Endothelial cell of umbilical vein (primary cell): ENCODE measurements at regions not wholly inside any gene's neighbourhood (a gene's known extent, or its start where the extent isn't known, plus 50 kb on each side); places are given as distances from the start of the nearest gene placed in this dataset.

ENCODE experiments used
- BruUV-seq: library from RNA; stranded (reverse); fragments of 400-500 nt; replicated peaks from 2 replicates; lab custom pipeline; 2021; lab: Mats Ljungman, UMichigan
- CTCF ChIA-PET: fragments of 300-600, 350-600 bp; sonication (Branson Sonifier 250); formaldehyde crosslinking; loops from one replicate; lab custom pipeline; 2021; ENCODE audit warnings: antibody characterized with exemption, inconsistent platforms; lab: Charles Lee
- POLR2A ChIA-PET: fragments of 300-600, 350-600 bp; sonication (Branson Sonifier 250); formaldehyde crosslinking; loops from one replicate; lab custom pipeline; 2021; ENCODE audit warnings: antibody characterized with exemption, inconsistent platforms; lab: Charles Lee
- DNase-seq: peaks from one replicate; pipeline ENCODE4 v3.0.0-alpha.2; 2011; ENCODE audit warnings: low read depth, low spot score
- FAIRE-seq: peaks from 2 replicates; lab custom pipeline; 2011; peaks lifted over from hg19 to GRCh38; lab: Jason Lieb, UNC
- H2AFZ ChIP-seq: 2 replicates; pipeline ENCODE4 v1.6.0; 2012; ENCODE audit warnings: low read depth, low read length, control low read depth, inconsistent platforms
- H3K27ac ChIP-seq: 2 replicates; pipeline ENCODE4 v1.5.1; 2011; ENCODE audit warnings: low read depth, mild to moderate bottlenecking, control low read depth, low read length, moderate library complexity; ENCODE audit not compliant: insufficient read depth
- H3K27me3 ChIP-seq, 2 experiments: 2 replicates each; pipeline versions ENCODE4 v1.6.0 to v1.6.1; 2011; ENCODE audit warnings: low read length in 2 of 2, mixed read lengths in 1 of 2; ENCODE audit not compliant: control insufficient read depth in 2 of 2, insufficient read depth in 2 of 2
- H3K36me3 ChIP-seq, 2 experiments: 2 replicates in 1 of 2; 3 replicates in 1 of 2; pipeline ENCODE4 v1.5.1; 2011; ENCODE audit warnings: low read length in 2 of 2, mild to moderate bottlenecking in 1 of 2, moderate library complexity in 1 of 2; ENCODE audit not compliant: control insufficient read depth in 2 of 2, insufficient read depth in 2 of 2; ENCODE audit errors: extremely low read depth in 1 of 2
- H3K4me1 ChIP-seq: 3 replicates; pipeline ENCODE4 v1.5.1; 2011; ENCODE audit warnings: mild to moderate bottlenecking, low read length; ENCODE audit not compliant: control insufficient read depth, insufficient read depth; ENCODE audit errors: extremely low read depth
- H3K4me2 ChIP-seq: 2 replicates; pipeline ENCODE4 v1.6.1; 2011; ENCODE audit warnings: low read length, control low read depth, mixed read lengths; ENCODE audit not compliant: insufficient read depth
- H3K4me3 ChIP-seq, 3 experiments: fragments of 200-600 bp in 1 of 3; sonication (generic), shearing (Covaris generic) in 1 of 3; replicated peaks in 1 of 3; 2 replicates each; pipeline ENCODE4 v1.5.1; 2011 to 2016; ENCODE audit warnings: control low read depth in 3 of 3, low read length in 3 of 3, mild to moderate bottlenecking in 2 of 3, inconsistent platforms in 1 of 3, low read depth in 1 of 3, moderate library complexity in 1 of 3; ENCODE audit not compliant: insufficient read depth in 1 of 3
- H3K79me2 ChIP-seq: 2 replicates; pipeline ENCODE4 v1.6.0; 2012; ENCODE audit warnings: low read length, inconsistent platforms; ENCODE audit not compliant: control insufficient read depth, insufficient read depth
- H3K9ac ChIP-seq: replicated peaks from 2 replicates; pipeline ENCODE3; 2011; ENCODE audit warnings: low read length, control low read depth; ENCODE audit not compliant: insufficient read depth; ENCODE audit errors: extremely low read depth
- H3K9me1 ChIP-seq: replicated peaks from 3 replicates; pipeline ENCODE4 v1.6.0; 2011; ENCODE audit warnings: mild to moderate bottlenecking, low read length; ENCODE audit not compliant: control insufficient read depth, insufficient read depth; ENCODE audit errors: extremely low read depth
- H3K9me3 ChIP-seq: replicated peaks from 2 replicates; pipeline ENCODE4 v1.5.1; 2012; ENCODE audit warnings: low read length, inconsistent platforms; ENCODE audit not compliant: control insufficient read depth, insufficient read depth
- H4K20me1 ChIP-seq: replicated peaks from 2 replicates; pipeline ENCODE3; 2011; ENCODE audit warnings: mild to moderate bottlenecking, low read length; ENCODE audit not compliant: control insufficient read depth, insufficient read depth; ENCODE audit errors: extremely low read depth
- CTCF ChIP-seq, 2 donors: IDR thresholded peaks; 1 replicate in 1 of 2; 2 replicates in 1 of 2; pipeline ENCODE4 v1.5.1; 2011; ENCODE audit warnings: low read length in 2 of 2, mild to moderate bottlenecking in 2 of 2, moderate library complexity in 2 of 2, control low read depth in 1 of 2, inconsistent platforms in 1 of 2, low read depth in 1 of 2; ENCODE audit not compliant: insufficient read depth in 1 of 2; ENCODE audit errors: extremely low read depth in 1 of 2
- EZH2 ChIP-seq: IDR thresholded peaks from 2 replicates; pipeline ENCODE4 v1.6.1; 2012; ENCODE audit warnings: borderline replicate concordance, low read depth, mild to moderate bottlenecking, moderate library complexity, low read length, inconsistent platforms; ENCODE audit not compliant: severe bottlenecking
- GATA2 ChIP-seq: IDR thresholded peaks from 2 replicates; pipeline ENCODE4 v1.7.0; 2011; ENCODE audit warnings: low read depth, mild to moderate bottlenecking, moderate library complexity, mixed read lengths, low read length; ENCODE audit not compliant: insufficient read length, insufficient read depth
- JUN ChIP-seq: IDR thresholded peaks from 2 replicates; pipeline ENCODE4 v1.6.1; 2011; ENCODE audit warnings: borderline replicate concordance, low read depth; ENCODE audit not compliant: insufficient read length, insufficient read depth
- MYC ChIP-seq: IDR thresholded peaks from one replicate; pipeline ENCODE4 v1.6.1; 2011; ENCODE audit warnings: mild to moderate bottlenecking, low read depth, low read length
- POLR2A ChIP-seq: IDR thresholded peaks from 2 replicates; pipeline ENCODE4 v1.6.1; 2012; ENCODE audit warnings: low read depth, mild to moderate bottlenecking, control low read depth, low read length
- POLR2AphosphoS5 ChIP-seq: IDR thresholded peaks from 2 replicates; pipeline ENCODE4 v1.6.1; 2012; ENCODE audit warnings: low read depth, mild to moderate bottlenecking, control low read depth, low read length, moderate library complexity; ENCODE audit not compliant: insufficient read depth
- dilution Hi-C: fragments of 300-500 bp; cut with MboI; formaldehyde crosslinking; loops from one replicate; pipeline ENCODE4 v1.15.0; 2019; ENCODE audit warnings: low sequenced_read_pairs; ENCODE audit not compliant: extremely low pct_ligation_motif_present
- intact Hi-C: fragments of 100-400 bp; cut with micrococcal nuclease; formaldehyde crosslinking; loops from one replicate; pipeline ENCODE4 v1.10.0; 2022

- Histone ChIP-seq H2AFZ (no peak overlapping the region), H3K9ac (no peak overlapping the region), H3K27ac (no peak overlapping the region), H3K4me1 (no peaks in the 10 kb centered on the region), H3K9me1 (no peaks in the 10 kb centered on the region), H3K36me3 (no peaks in the 10 kb centered on the region), H4K20me1 (no peaks in the 10 kb centered on the region), H3K79me2 (no peaks in the 10 kb centered on the region), H3K27me3 (no peaks in the 10 kb centered on the region), H3K4me2 (no peak overlapping the region), H3K4me3 (no peak overlapping the region), H3K9me3 (no peaks in the 10 kb centered on the region)
- intact Hi-C loops, result no loop called here
- dilution Hi-C loops, result no loop called here
- FAIRE-seq, result no peak
- BruUV-seq, result no TSS peak
- no peak for DNase-seq
- ChIA-PET POLR2A (no interaction called here), CTCF (no interaction called here)
- no peak for TF ChIP-seq JUN
- no peak for TF ChIP-seq CTCF (IDR thresholded peaks at IDR 0.05; ENCODE audit: extremely low read depth in 1 of 2, insufficient read depth in 1 of 2, low read depth in 1 of 2, low read length in 2 of 2)
- no peak for TF ChIP-seq POLR2AphosphoS5
- TF ChIP-seq GATA2, result no peak
- TF ChIP-seq POLR2A, result no peak
- no peak for TF ChIP-seq EZH2
- no peak for TF ChIP-seq MYC
These were observed 161.4 kb upstream of the CAMK1G start for GRCh38 chr1:209421978-209422680.
